ENCODE measurements at regions not wholly inside any gene's neighbourhood (a gene's known extent, or its start where the extent isn't known, plus 50 kb on each side); places are given as distances from the start of the nearest gene placed in this dataset.

GRCh38 chr1:88276163-88276562, 407.9 kb upstream of the PKN2 start:
- no peak for DNase-seq

GRCh38 chr1:88284066-88284465, 400.0 kb upstream of the PKN2 start:
- DNase-seq: no peak

GRCh38 chr1:88284666-88285366, 399.3 kb upstream of the PKN2 start:
- no peak for DNase-seq

GRCh38 chr1:88286716-88287115, 397.4 kb upstream of the PKN2 start:
- DNase-seq: no peak

- no peak for DNase-seq
These were observed 395.5 kb upstream of the PKN2 start for GRCh38 chr1:88288571-88288970.

- DNase-seq: no peak
These were observed 394.5 kb upstream of the PKN2 start for GRCh38 chr1:88289401-88290102.

- no peak for DNase-seq
These were observed 392.3 kb upstream of the PKN2 start for GRCh38 chr1:88291611-88292354.

- DNase-seq: no peak
These were observed 390.3 kb upstream of the PKN2 start for GRCh38 chr1:88293691-88294190.

- no peak for DNase-seq
These were observed 387.8 kb upstream of the PKN2 start for GRCh38 chr1:88296227-88296626.

- DNase-seq: no peak
These were observed 387.4 kb upstream of the PKN2 start for GRCh38 chr1:88296642-88297041.

GRCh38 chr1:88298506-88298905, 385.6 kb upstream of the PKN2 start:
- DNase-seq: no peak

- no peak for DNase-seq
These were observed 383.3 kb upstream of the PKN2 start for GRCh38 chr1:88300752-88301263.

- DNase-seq: no peak
These were observed 381.1 kb upstream of the PKN2 start for GRCh38 chr1:88302843-88303486.

- DNase-seq: no peak
These were observed 372.8 kb upstream of the PKN2 start for GRCh38 chr1:88311265-88311664.

GRCh38 chr1:88311907-88312306, 372.2 kb upstream of the PKN2 start:
- DNase-seq: no peak

GRCh38 chr1:88317396-88317795, 366.7 kb upstream of the PKN2 start:
- no peak for DNase-seq

- no peak for DNase-seq
These were observed 365.3 kb upstream of the PKN2 start for GRCh38 chr1:88318740-88319139.

GRCh38 chr1:88320291-88320690, 363.8 kb upstream of the PKN2 start:
- no peak for DNase-seq

GRCh38 chr1:88321706-88322105, 362.4 kb upstream of the PKN2 start:
- DNase-seq: no peak

GRCh38 chr1:88324899-88325298, 359.2 kb upstream of the PKN2 start:
- DNase-seq: no peak

- no peak for DNase-seq
These were observed 356.4 kb upstream of the PKN2 start for GRCh38 chr1:88327391-88328267.

GRCh38 chr1:88330201-88330600, 353.9 kb upstream of the PKN2 start:
- no peak for DNase-seq

Data from activated T-cell treated with anti-CD3 and anti-CD28 coated beads for 4 hours (primary cell).